Activated T-helper 2 cell treated with anti-CD3 and anti-CD28 coated beads, Interferon-gamma antibody, Interleukin-2, Interleukin-4, amounts not matched to agents 10 μg/mL and 5 μg/mL and 100 μg/mL, durations not matched to agents 14 hours and 24 hours and 36 hours (primary cell): ENCODE measurements at regions not wholly inside any gene's neighbourhood (a gene's known extent, or its start where the extent isn't known, plus 50 kb on each side); places are given as distances from the start of the nearest gene placed in this dataset.

ENCODE experiments used
- DNase-seq: peaks from one replicate; pipeline ENCODE4 v3.0.0; 2021; ENCODE audit warnings: low spot score
- H3K27ac Mint-ChIP-seq: one replicate; pipeline ENCODE4 v1.8.0; 2021; ENCODE audit warnings: mixed read lengths
- H3K27me3 Mint-ChIP-seq: one replicate; pipeline ENCODE4 v1.8.0; 2021; ENCODE audit warnings: low read depth, mixed read lengths
- H3K36me3 Mint-ChIP-seq: one replicate; pipeline ENCODE4 v1.8.0; 2021; ENCODE audit warnings: low read depth, mixed read lengths
- H3K4me1 Mint-ChIP-seq: one replicate; pipeline ENCODE4 v1.8.0; 2021; ENCODE audit warnings: low read depth, mixed read lengths
- H3K4me3 Mint-ChIP-seq: one replicate; pipeline ENCODE4 v1.8.0; 2021; ENCODE audit warnings: low read depth, mild to moderate bottlenecking, moderate library complexity, mixed read lengths
- H3K9me3 Mint-ChIP-seq: one replicate; pipeline ENCODE4 v1.8.0; 2021; ENCODE audit warnings: mixed read lengths
- intact Hi-C: fragments of 100-400 bp; cut with micrococcal nuclease; formaldehyde crosslinking; loops from one replicate; pipeline ENCODE4 v1.15.1; 2023

DNA sequence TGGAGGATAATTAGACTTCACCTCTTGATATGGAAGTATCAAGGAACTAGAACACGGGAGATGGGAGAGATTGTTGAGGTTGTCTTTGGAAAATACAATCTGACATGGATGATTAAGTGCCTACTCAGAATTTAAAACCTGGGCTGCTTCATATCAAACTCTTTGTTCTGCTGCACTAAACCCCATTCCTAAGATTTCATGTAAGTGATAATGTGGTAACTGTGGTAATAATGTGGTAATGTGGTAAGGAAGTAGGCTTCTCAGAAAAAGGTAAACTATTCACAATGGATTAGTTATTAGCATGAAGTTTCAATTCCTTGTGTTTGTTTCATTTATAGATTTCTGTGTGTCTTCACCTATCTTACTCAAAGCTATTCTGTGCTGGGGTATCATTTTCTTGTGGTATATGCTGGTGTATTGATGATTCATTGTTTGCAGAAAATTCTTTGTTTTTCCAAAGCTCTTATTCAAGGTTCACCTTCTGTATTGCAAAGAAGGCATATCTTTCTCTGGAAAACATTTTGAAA is 129.9 kb upstream of the TAC1 start:
- H3K4me3 Mint-ChIP-seq: no peak overlapping the region
- no peaks in the 10 kb centered on the region for H3K9me3 Mint-ChIP-seq
- no peak for DNase-seq
- H3K27me3 Mint-ChIP-seq: no peaks in the 10 kb centered on the region
- intact Hi-C loops: no loop called here
- H3K36me3 Mint-ChIP-seq: no peaks in the 10 kb centered on the region
- H3K4me1 Mint-ChIP-seq: peaks cover 3% of the 10 kb centered on the region
- no peak overlapping the region for H3K27ac Mint-ChIP-seq

DNA sequence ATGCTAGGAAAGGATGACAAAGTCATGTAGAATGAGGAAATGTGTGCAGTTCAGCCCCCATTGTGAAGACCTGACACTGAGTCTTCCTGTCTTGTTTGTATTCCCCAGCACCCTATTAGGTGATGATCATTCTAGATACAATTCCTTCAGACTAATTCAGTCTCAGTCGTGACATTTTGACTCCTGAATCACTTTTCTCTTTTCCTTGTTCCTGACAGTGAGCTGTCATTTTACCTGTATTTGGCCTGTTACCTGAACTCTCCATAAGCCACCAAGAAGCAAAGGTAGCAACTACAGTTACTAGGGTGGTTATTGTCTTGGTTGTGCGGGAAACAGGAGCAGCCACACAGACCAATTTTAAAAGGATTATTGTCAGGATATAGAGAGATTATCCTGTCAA is 111.4 kb upstream of the TAC1 start:
- Mint-ChIP-seq H3K4me3 (no peak overlapping the region), H3K27me3 (no peaks in the 10 kb centered on the region)

DNA sequence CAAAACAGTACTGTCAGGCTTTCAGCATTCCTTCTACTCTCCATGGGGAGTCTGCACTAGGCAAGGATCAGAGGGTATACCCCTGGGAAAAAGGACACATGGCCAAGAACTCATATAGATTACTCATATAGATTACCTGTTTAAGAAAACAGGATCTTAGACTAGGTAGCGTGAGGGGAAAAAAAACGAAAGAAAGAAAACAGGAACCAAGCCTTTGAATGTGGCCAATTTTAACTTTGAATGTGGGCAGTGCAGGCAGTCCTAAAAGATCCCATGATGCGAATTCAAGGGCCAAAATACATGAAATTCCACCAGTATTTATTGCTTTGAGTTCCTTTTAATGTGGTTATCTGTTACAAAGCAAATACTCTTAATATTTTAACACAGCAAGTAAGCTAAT is 108.6 kb upstream of the TAC1 start:
- no peaks in the 10 kb centered on the region for H3K9me3 Mint-ChIP-seq
- no peak overlapping the region for H3K4me3 Mint-ChIP-seq
- intact Hi-C loops: no loop called here
- H3K27me3 Mint-ChIP-seq: no peaks in the 10 kb centered on the region
- DNase-seq: no peak
- no peak overlapping the region for H3K27ac Mint-ChIP-seq
- H3K36me3 Mint-ChIP-seq: no peaks in the 10 kb centered on the region
- H3K4me1 Mint-ChIP-seq: no peaks in the 10 kb centered on the region

More for the DNA sequence above, 111.4 kb upstream of the TAC1 start:
- DNase-seq: no peak
- Mint-ChIP-seq H3K36me3 (no peaks in the 10 kb centered on the region), H3K4me1 (no peaks in the 10 kb centered on the region), H3K27ac (no peak overlapping the region), H3K9me3 (no peaks in the 10 kb centered on the region)
- intact Hi-C loops: no loop called here

- Mint-ChIP-seq H3K4me3 (no peak overlapping the region), H3K27me3 (no peaks in the 10 kb centered on the region), H3K27ac (no peak overlapping the region), H3K9me3 (no peaks in the 10 kb centered on the region), H3K36me3 (no peaks in the 10 kb centered on the region), H3K4me1 (no peaks in the 10 kb centered on the region)
- DNase-seq: no peak
- intact Hi-C loops: no loop called here
Observed at GRCh38 chr7:97630116-97630515, 101.8 kb upstream of the TAC1 start.

- Mint-ChIP-seq H3K36me3 (no peaks in the 10 kb centered on the region), H3K4me3 (no peak overlapping the region)
Observed at GRCh38 chr7:97635622-97636021, 96.3 kb upstream of the TAC1 start.

DNA sequence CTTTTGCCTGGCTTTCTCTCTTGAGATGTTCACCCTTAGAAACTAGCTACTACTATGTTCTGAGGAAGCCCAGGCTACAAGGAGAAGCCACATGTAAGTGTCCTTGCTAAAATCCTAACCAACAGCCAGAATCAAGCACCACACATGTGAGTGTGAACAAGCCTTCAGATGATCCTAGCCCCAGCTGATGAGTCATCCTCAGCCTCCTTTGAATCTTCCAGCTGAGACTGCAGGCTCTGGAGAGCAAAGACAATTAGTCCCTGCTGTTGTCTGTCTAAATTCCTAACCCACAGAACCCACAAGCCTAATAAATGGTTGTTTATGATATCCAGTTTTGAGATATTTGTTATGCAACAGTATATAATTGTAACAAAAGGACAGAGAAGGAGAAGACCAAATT is 92.8 kb upstream of the TAC1 start:
- no peak for DNase-seq
- Mint-ChIP-seq H3K27me3 (no peaks in the 10 kb centered on the region), H3K36me3 (no peaks in the 10 kb centered on the region), H3K27ac (no peak overlapping the region), H3K9me3 (no peaks in the 10 kb centered on the region), H3K4me1 (no peaks in the 10 kb centered on the region), H3K4me3 (no peak overlapping the region)
- intact Hi-C loops: no loop called here

More at GRCh38 chr7:97635622-97636021, 96.3 kb upstream of the TAC1 start:
- H3K9me3 Mint-ChIP-seq: no peaks in the 10 kb centered on the region
- intact Hi-C loops: no loop called here
- DNase-seq: no peak
- H3K4me1 Mint-ChIP-seq: no peaks in the 10 kb centered on the region
- no peaks in the 10 kb centered on the region for H3K27me3 Mint-ChIP-seq
- H3K27ac Mint-ChIP-seq: no peak overlapping the region

GRCh38 chr7:97659363-97660045 is 72.4 kb upstream of the TAC1 start:
- Mint-ChIP-seq H3K36me3 (no peaks in the 10 kb centered on the region), H3K4me3 (no peak overlapping the region), H3K4me1 (no peaks in the 10 kb centered on the region), H3K9me3 (no peaks in the 10 kb centered on the region), H3K27ac (no peak overlapping the region), H3K27me3 (no peaks in the 10 kb centered on the region)
- intact Hi-C loops: no loop called here
- no peak for DNase-seq

DNA sequence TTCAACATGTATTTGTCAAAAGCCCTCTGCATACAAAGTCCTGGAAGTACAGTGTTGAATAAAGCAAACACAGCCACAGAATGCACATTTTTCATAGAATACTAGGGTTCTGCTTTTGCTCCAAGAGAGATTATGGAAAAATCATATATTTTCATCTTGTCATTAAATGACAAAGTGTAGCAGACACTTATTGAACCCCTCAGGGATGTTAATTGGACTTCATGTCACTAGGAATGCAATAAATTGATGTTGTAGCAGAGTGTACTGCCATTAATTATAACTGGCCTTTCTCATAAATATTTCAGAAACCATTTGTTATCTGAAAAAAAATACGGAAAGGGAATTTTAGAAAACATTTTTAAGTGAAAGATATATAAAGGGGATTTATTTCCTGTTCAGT is 64.5 kb upstream of the TAC1 start:
- Mint-ChIP-seq H3K27ac (no peak overlapping the region), H3K4me3 (no peak overlapping the region), H3K36me3 (no peaks in the 10 kb centered on the region), H3K4me1 (no peaks in the 10 kb centered on the region), H3K27me3 (no peaks in the 10 kb centered on the region), H3K9me3 (no peaks in the 10 kb centered on the region)
- no peak for DNase-seq
- intact Hi-C loops: no loop called here

DNA sequence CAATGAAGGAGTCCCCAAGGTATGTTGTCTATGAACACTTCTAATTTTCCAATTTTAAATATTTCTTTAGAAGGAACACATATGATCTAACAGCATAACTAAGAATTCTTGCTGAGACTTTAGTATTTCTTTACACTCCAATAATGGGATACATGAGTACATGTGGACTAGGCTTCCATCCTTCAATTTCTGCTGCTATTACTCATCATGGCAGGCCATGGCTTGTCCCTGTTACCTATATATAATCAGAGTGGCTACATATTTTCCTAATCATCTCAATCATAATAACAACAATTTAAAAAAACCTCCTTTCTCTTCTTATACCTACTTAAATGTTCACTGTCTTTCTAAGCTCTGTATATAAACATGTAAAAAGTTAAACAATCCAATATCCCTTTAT is 60.3 kb upstream of the TAC1 start:
- Mint-ChIP-seq H3K4me1 (no peaks in the 10 kb centered on the region), H3K4me3 (no peak overlapping the region), H3K27me3 (no peaks in the 10 kb centered on the region), H3K9me3 (no peaks in the 10 kb centered on the region), H3K36me3 (no peaks in the 10 kb centered on the region), H3K27ac (no peak overlapping the region)
- no peak for DNase-seq
- intact Hi-C loops: no loop called here

GRCh38 chr7:97680622-97681021 is 51.3 kb upstream of the TAC1 start:
- Mint-ChIP-seq H3K27me3 (no peaks in the 10 kb centered on the region), H3K27ac (no peak overlapping the region), H3K4me3 (no peak overlapping the region), H3K4me1 (no peaks in the 10 kb centered on the region), H3K9me3 (no peaks in the 10 kb centered on the region), H3K36me3 (no peaks in the 10 kb centered on the region)
- no peak for DNase-seq
- intact Hi-C loops: no loop called here
